HG02852 (cell line): ENCODE measurements at regions not wholly inside any gene's neighbourhood (a gene's known extent, or its start where the extent isn't known, plus 50 kb on each side); places are given as distances from the start of the nearest gene placed in this dataset.
"Not testable (repeated sequence)": the region's sequence is repeated elsewhere in the genome, so short reads cannot be mapped to it uniquely, and the experiment has no call there.

Experiments
- ATAC-seq: cut with Tn5 transposase; IDR thresholded peaks from one replicate; pipeline ENCODE4 v1.9.1; 2021; ENCODE audit warnings: mild to moderate bottlenecking, moderate library complexity; ENCODE audit not compliant: unreplicated experiment

- ATAC-seq = no peak
These were observed 1598.9 kb upstream of the PIK3C3 start for GRCh38 chr18:40356168-40356567.

- ATAC-seq = no peak
These were observed 1599.3 kb upstream of the PIK3C3 start for GRCh38 chr18:40355726-40356125.

GRCh38 chr18:40348196-40348595, 1606.8 kb upstream of the PIK3C3 start:
- ATAC-seq = no peak

DNA sequence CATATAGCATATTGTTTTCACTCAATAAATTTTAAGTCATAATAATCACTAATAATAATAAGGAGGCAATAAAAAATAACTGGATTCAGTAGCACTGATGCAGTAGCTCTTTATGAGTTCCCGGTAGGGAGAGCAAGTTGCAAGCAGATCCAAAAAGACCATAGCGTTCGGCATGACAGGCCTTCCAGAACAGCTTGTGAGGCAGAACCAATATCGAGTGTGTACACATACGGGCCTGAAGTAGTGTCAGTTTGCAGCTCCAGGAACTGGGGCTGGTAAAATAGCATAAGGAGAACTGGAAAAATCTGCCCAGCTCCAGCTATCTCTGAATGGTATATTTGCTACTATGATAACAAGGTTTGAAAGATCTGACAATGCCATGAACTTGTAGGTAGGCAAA, 1607.8 kb upstream of the PIK3C3 start:
- ATAC-seq = no peak

GRCh38 chr18:40346146-40346545, 1608.9 kb upstream of the PIK3C3 start:
- ATAC-seq = no peak

DNA sequence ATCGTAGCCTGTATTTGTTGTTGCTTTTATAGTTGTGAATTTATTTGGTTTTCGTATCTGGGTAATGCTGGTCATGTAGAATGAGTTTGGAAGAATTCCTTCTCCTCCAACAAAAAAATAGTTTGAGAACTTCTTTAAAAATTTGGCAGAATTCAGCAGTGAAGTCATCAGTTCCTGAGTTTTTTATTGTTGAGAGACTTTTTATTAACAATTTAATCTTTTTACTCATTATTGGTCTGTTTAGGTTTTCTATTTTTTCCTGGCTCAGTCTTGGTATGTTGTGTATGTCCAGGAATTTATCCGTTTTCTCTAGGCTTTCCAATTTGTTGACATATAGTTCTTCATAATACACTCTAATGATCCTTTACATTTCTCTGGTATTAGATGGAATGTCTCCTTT, 1613.3 kb upstream of the PIK3C3 start:
- no peak for ATAC-seq

DNA sequence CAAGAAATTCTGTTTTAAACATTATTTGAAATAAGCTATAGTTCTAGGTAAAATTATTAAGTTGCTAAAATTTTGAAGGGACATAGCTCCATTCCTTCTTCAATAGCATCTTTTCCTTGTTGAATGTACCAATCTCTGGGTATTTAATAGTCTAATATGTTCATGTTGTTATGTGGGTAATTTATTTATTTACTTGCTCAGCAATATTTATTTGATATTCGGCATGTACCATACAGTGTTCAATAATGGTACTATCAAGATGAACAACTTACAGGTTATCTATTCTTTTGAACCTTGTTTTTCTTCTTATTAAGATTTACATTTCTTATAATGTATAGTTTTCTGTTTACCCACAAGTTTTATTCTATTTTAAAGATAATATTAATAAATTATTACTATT, 1616.8 kb upstream of the PIK3C3 start:
- ATAC-seq = no peak

DNA sequence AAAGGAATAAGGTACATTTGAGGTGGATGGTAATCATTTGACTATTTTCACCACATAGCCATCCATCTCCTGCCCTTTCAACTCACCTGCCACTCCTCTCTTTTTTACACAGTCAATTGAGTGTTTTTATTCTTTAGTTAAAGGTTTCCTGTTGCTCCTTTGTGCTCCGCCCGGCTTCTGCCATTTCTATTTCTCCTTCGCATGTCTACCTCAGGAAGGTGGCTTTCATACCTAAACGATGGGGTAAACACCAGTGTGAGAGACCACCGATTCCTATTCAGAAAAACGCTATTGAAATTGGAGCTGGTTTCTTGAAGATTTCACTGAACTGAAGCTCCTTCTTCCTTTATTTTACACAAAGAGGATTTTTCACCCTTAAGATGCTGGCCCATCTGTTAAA, 1628.0 kb upstream of the PIK3C3 start:
- ATAC-seq = no peak

DNA sequence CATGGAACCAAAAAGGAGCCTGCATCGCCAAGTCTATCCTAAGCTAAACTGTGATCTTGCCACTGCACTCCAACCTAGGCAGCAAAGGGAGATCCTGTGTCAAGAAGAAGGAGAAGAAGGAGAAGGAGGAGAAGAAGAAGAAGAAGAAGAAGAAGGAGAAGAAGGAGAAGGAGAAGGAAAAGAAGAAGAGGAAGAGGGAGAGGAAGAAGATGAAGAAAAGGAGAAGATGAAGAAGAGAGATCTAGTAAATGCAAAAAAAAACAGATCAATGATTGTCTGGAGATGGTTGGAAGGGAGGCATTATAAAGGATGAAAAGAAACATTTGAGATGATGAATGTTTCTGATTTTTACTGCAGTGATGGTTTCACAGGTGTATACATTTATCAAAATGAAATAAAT, 1629.0 kb upstream of the PIK3C3 start:
- ATAC-seq = no peak

DNA sequence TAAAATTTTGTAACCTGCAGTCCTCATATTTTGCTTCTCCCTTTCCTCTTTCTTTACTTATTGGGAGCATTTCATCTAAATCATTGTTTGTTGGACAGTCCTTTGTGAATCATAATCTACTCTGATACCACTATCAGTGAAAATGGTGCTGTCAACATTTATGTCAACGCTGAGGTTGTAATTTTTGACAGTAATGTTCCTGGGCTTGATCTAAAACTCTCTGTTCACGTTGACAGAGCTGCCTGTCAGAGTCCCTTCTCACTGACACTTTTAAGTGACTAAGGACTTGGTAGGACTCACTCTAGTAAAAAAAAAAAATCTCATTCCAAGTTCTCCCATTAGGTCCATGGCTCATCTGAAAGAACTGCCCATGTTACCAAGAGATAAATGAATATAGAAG, 1640.8 kb upstream of the PIK3C3 start:
- no peak for ATAC-seq

DNA sequence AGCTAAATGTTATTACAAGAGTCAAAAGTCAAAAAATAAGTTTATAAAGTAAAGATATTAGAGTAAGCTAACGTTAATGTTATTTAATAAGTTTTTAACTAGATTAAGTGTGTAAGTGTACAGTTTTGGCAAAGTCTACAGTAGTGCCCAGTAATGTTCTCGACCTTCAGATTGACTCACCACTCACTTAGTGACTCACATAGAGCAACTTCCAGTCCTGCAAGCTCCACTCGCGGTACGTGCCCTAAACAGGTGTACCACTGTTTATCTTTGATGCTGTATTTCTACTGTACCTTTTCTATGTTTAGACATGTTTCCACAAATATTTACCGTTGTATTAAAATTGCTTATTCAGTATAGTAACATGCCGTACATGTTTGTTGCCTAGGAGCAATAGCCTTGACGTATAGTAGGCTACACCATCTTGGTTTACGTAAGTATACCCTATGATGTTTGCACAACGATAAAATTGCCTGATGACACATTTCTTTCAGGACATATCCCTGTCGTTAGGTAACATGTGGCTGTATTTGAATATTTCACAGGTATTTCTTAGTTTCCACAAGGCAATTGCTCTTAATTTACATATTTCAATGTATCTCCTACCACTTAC, 1641.9 kb upstream of the PIK3C3 start:
- ATAC-seq = no peak

DNA sequence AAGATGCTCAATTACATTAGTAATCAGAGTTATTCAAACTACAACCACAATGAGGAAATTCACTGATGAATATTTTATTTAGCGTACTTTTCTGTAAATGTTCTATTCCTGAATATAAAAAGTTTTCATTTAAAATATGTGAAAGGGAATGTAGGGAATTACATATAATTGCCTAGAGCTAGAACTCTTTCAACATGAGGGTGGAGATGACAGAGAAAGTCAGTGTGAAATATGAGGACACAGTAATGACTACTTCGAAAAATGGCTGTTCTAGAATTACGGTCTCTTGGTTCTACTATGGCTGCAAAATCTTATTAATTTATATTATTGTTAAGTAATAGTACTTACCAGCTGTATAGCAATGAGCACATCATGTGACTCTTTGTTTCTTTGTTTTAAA, 1647.4 kb upstream of the PIK3C3 start:
- ATAC-seq = no peak

DNA sequence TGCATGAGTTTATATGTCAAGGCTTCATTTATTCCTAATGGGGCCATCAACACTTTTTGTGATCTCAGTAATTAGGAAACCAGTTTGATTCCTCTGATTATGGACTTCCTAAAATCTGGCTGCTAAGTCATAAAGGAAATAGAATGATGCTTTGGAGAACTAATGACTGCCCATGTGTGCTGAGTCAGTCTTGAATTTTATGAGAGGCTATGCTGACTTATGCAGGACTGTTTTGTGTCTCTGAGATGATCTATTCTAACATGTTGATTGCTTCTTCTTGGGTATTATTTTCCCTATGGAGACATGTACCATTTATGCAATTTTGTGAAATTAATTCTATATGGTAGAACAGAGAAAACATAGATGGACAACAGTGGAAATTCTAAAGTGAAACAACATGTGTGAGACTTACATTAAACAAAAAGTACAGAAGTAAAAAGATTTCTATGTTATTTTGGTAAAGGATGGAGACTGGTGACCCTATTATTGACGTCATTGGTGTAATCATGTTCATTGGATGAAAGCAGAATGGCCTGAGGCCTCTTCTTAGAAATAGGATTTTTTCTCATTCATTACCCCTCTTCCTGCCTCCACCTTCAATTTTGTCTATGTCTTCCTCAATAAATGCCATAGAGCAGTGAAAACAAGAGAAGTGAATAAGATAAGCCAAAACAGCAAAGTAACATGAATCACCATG, 1658.2 kb upstream of the PIK3C3 start:
- no peak for ATAC-seq

DNA sequence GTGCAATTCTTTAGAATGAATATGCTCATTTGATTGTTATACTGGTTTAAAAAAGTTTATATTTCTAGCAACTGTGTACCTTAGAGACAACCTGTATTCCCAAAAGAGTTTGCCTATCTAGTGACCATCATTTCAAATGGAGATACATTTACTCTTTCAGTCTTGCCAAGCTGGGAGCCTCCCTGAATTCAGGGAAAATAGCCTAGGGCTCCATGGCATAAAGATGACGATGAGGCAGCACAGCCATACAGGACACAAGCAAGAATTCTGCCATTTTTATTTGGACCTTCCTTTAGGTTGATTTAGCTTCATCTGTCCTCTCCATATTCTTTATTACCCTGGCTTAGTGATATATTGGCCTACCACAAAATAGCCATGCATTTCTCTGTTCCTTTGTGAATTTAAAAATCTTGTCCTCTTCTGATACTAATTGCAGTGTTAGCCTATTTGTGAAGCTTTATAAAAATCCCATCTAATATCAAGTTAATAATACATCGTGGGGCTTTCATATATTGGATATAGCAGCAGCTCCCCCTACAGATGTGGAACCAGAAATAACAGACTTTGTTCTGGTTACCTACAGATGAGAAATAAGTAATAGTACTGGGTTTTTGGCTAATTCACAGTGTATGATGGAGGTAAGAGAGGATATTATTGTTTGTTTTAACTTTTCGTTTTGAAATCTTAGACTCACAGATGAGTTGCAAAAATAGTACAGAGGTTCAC, 1661.9 kb upstream of the PIK3C3 start:
- ATAC-seq = no peak

- ATAC-seq = no peak
These were observed 1671.5 kb upstream of the PIK3C3 start for GRCh38 chr18:40283560-40283959.

DNA sequence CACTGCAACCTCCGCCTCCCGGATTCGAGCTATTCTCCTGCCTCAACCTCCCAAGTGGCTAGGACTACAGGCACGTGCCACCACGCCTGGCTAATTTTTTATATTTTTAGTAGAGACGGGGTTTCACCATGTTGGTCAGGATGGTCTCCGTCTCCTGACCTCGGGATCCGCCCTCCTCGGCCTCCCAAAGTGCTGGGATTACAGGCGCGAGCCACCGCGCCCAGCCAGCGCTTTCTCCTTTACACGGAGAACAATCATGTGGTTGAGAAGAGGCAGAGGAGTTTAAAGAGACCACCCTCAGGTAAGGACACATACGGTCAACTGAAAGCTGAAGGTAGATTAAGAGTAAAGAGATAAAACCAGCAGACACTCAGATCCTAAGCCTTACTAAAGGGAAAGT, 1673.7 kb upstream of the PIK3C3 start:
- not testable (repeated sequence) for ATAC-seq

GRCh38 chr18:40274618-40275196, 1680.3 kb upstream of the PIK3C3 start:
- ATAC-seq = no peak

DNA sequence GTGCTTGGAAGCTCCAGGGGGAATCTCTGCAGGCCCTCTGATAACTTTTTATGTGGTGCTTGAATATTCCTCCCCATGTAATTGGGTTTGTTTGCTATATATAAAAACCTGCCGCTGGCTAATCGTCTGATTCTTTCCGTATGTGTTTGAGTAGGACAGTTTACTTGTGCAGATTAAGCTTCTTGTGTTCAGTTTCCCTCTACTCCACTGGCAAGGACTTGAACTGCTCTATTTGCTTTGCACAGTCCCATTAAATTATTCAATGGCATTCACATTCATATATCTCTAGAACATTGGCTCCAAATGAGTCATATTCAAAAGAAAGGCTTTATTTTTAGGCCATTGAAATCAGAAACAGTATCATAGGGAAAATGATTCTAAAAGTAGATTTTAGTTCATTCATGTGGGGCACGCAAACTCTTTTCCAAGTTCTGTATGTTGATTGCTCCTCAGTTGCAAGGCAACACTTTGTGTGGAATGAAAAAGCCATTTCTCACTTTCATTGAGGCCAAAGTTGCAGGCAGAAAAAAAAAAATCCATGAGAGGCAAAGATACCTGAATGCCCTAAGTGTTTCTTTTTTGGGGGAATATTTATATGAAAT, 1682.3 kb upstream of the PIK3C3 start:
- ATAC-seq = no peak

- no peak for ATAC-seq
These were observed 1695.8 kb upstream of the PIK3C3 start for GRCh38 chr18:40259115-40259835.

DNA sequence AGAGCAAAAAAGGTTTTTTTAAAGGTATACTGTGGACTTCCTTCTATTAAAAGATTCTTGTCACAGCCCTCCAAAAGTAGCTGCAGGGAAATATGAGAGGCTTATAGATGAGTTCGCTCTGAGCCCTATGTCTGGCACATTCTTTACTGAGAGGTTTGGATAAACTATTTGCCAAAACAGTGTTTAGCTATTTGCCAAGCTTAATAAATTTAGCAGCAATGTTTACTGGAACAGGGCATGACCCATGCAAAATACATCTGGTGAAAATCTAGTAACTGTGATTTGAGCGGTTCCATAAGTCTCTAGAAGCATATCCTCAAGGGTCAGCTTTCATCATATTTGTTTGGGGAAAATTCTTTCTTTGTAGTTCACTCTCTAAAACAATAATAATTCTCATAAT, 1696.7 kb upstream of the PIK3C3 start:
- no peak for ATAC-seq

DNA sequence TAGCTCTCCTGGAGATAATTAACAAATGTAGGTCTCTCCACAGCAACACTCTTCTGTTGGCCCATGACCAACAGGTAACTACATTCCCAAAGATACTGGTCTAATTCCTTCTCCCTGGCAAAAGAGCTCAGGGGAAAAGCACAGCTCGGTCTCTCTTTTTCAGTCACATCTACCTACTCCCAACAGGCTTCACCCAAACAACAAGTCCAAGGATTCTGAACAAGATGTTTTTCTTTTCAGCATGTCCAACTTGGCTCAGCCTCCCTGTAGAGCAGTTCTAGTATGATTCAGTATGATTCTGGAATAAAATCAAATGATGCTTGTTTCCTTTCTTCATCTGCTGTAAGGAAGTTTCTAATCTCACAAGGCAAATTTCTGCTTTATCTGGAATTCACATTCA, 1704.8 kb upstream of the PIK3C3 start:
- no peak for ATAC-seq
